ENCODE measurements at regions not wholly inside any gene's neighbourhood (a gene's known extent, or its start where the extent isn't known, plus 50 kb on each side); places are given as distances from the start of the nearest gene placed in this dataset.

DNA sequence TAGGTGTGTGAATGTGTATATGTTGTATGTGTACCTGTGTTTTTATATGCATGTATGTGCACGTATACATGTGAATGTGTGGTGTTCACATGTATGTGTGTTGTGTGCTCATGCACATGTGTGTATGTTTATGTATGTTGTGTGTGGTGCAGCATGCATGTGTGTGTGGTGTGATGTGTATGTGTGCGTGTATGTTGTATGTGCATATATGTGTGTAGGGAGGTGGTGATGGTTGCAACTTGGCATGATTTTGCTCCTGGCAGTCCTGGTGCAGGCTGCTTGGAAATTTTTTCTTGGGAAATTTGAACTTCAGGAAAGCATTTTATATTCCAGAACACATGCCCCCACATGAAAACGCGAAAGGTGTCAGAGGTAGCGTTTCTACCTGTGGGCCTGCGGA is 1177.8 kb downstream of the TBC1D22A start:
- TF ChIP-seq POLR2A (IDR thresholded peaks at IDR 0.05) = no peak
- no peak for TF ChIP-seq CTCF (IDR thresholded peaks at IDR 0.05)

All from heart left ventricle (tissue), 13 donors.